K562 (cell line): ENCODE measurements at regions not wholly inside any gene's neighbourhood (a gene's known extent, or its start where the extent isn't known, plus 50 kb on each side); places are given as distances from the start of the nearest gene placed in this dataset.

Experiments
- ATAC-seq: fragments of 200-7000 bp; cut with Tn5 transposase; 3 replicates; pipeline ENCODE4 v1.9.1; 2020; ENCODE audit warnings: moderate library complexity
- BruUV-seq: library from RNA; stranded (reverse); fragments of 400-500 nt; replicated peaks from 2 replicates; lab custom pipeline; 2021; lab: Mats Ljungman, UMichigan
- CTCF ChIA-PET: fragments of 300-600 bp; formaldehyde crosslinking; extraction: SDS; loops from one replicate; lab custom pipeline; 2021; ENCODE audit warnings: low intra/inter-chr PET ratio; lab: Yijun Ruan, JAX
- POLR2A ChIA-PET: fragments of 300-600, 350-650 bp; sonication (Branson Sonifier 250); formaldehyde crosslinking; extraction: SDS; loops from one replicate; lab custom pipeline; 2021; ENCODE audit warnings: antibody characterized with exemption, inconsistent platforms; lab: Yijun Ruan, JAX
- DNase-seq, 4 experiments: peaks; one replicate each; pipeline versions ENCODE4 v3.0.0 to v3.0.0-alpha.2; 2011 to 2018; ENCODE audit warnings: low spot score in 3 of 4, mixed read lengths in 3 of 4; ENCODE audit errors: extremely low read depth in 1 of 4
- FAIRE-seq: peaks from 2 replicates; lab custom pipeline; 2011; peaks lifted over from hg19 to GRCh38; lab: Jason Lieb, UNC
- H2AFZ ChIP-seq: 2 replicates; pipeline ENCODE4 v1.6.0; 2011; ENCODE audit warnings: low read depth, low read length, control low read depth, inconsistent platforms
- H3K27ac ChIP-seq: fragments of 200-600 bp; 3 replicates; pipeline ENCODE4 v1.8.0; 2011; ENCODE audit warnings: low read depth, mild to moderate bottlenecking, control low read depth, inconsistent platforms, low read length, moderate library complexity, mixed read lengths; ENCODE audit errors: extremely low read depth
- H3K27me3 ChIP-seq, 2 experiments: fragments of 300-600 bp in 1 of 2; 2 replicates in 1 of 2; 3 replicates in 1 of 2; pipeline versions ENCODE4 v1.6.0 to v1.8.0; 2011; ENCODE audit warnings: inconsistent platforms in 2 of 2, low read length in 2 of 2, mild to moderate bottlenecking in 1 of 2, mixed read lengths in 1 of 2, moderate library complexity in 1 of 2; ENCODE audit not compliant: control insufficient read depth in 2 of 2, insufficient read depth in 2 of 2
- H3K36me3 ChIP-seq: fragments of 300-600 bp; 3 replicates; pipeline ENCODE4 v1.8.0; 2011; ENCODE audit warnings: mild to moderate bottlenecking, low read length, inconsistent platforms; ENCODE audit not compliant: control insufficient read depth, insufficient read depth
- H3K4me1 ChIP-seq, 2 experiments: fragments of 200-600 bp in 1 of 2; replicated peaks in 1 of 2; 2 replicates in 1 of 2; 3 replicates in 1 of 2; pipeline versions ENCODE4 v1.5.1 to v1.8.0; 2011; ENCODE audit warnings: inconsistent platforms in 2 of 2, low read length in 2 of 2, mild to moderate bottlenecking in 1 of 2, mixed read lengths in 1 of 2, moderate library complexity in 1 of 2; ENCODE audit not compliant: control insufficient read depth in 2 of 2, insufficient read depth in 2 of 2
- H3K4me2 ChIP-seq: 2 replicates; pipeline ENCODE4 v1.6.1; 2011; ENCODE audit warnings: low read length, control low read depth, inconsistent platforms, mixed read lengths; ENCODE audit not compliant: insufficient read depth
- H3K4me3 ChIP-seq: fragments of 200-600 bp; sonication (generic), shearing (Covaris generic); 2 replicates; pipeline ENCODE4 v1.5.1; 2016; ENCODE audit warnings: control low read depth, inconsistent platforms
- H3K79me2 ChIP-seq: fragments of 200-600 bp; 3 replicates; pipeline ENCODE4 v1.8.0; 2011; ENCODE audit warnings: low read length, inconsistent platforms; ENCODE audit not compliant: control insufficient read depth, insufficient read depth
- H3K9ac ChIP-seq, 2 experiments: 2 replicates each; pipeline versions ENCODE4 v1.6.0 to v1.6.1; 2011; ENCODE audit warnings: low read depth in 2 of 2, low read length in 2 of 2, control low read depth in 1 of 2, inconsistent platforms in 1 of 2, mild to moderate bottlenecking in 1 of 2, mixed read lengths in 1 of 2; ENCODE audit not compliant: insufficient read depth in 1 of 2
- H3K9me1 ChIP-seq: one replicate; pipeline ENCODE4 v1.6.0; 2011; ENCODE audit warnings: inconsistent platforms, mild to moderate bottlenecking, low read length, moderate library complexity; ENCODE audit not compliant: control insufficient read depth, insufficient read depth
- H3K9me3 ChIP-seq: replicated peaks from 2 replicates; pipeline ENCODE4 v1.5.1; 2011; ENCODE audit warnings: low read depth, low read length, inconsistent platforms; ENCODE audit not compliant: control insufficient read depth, insufficient read depth
- H4K20me1 ChIP-seq: replicated peaks from 2 replicates; pipeline ENCODE4 v1.6.1; 2011; ENCODE audit warnings: low read length, inconsistent platforms, mixed read lengths; ENCODE audit not compliant: control insufficient read depth, insufficient read depth
- E2F4 ChIP-seq: sonication (generic); formaldehyde crosslinking; IDR thresholded peaks from 2 replicates; pipeline ENCODE4 v1.8.0; 2022; ENCODE audit warnings: mild to moderate bottlenecking, low read depth, missing genetic modification reagents
- FOXP1 ChIP-seq: sonication (generic); formaldehyde crosslinking; IDR thresholded peaks from 2 replicates; pipeline ENCODE4 v1.8.0; 2022; ENCODE audit warnings: mild to moderate bottlenecking, missing genetic modification reagents
- HDAC2 ChIP-seq: fragments of 450-650 bp; IDR thresholded peaks from 2 replicates; pipeline ENCODE4 v1.6.1; 2016; ENCODE audit warnings: mild to moderate bottlenecking
- IRF1 ChIP-seq: sonication (generic); formaldehyde crosslinking; IDR thresholded peaks from 2 replicates; pipeline ENCODE4 v1.8.0; 2022; ENCODE audit warnings: missing genetic modification reagents, mild to moderate bottlenecking, borderline replicate concordance
- MAZ ChIP-seq, 2 experiments: fragments of 450-650 bp in 1 of 2; sonication (generic) in 1 of 2; formaldehyde crosslinking; IDR thresholded peaks in 1 of 2; conservative IDR thresholded peaks in 1 of 2; 2 replicates each; pipeline versions ENCODE4 v1.4.0 to v1.5.0; 2020; ENCODE audit warnings: mild to moderate bottlenecking in 1 of 2, missing genetic modification reagents in 1 of 2
- MBD1 ChIP-seq: fragments of 250-450 bp; sonication (Bioruptor Pico); IDR thresholded peaks from 2 replicates; pipeline ENCODE4 v1.8.0; 2022; ENCODE audit warnings: inconsistent platforms
- MED1 ChIP-seq: sonication (generic); formaldehyde crosslinking; IDR thresholded peaks from 2 replicates; pipeline ENCODE4 v1.8.1; 2023; ENCODE audit warnings: missing genetic modification reagents, borderline replicate concordance
- MLX ChIP-seq, 2 experiments: fragments of 450-650 bp in 1 of 2; sonication (generic) in 1 of 2; formaldehyde crosslinking; conservative IDR thresholded peaks; 2 replicates each; pipeline versions ENCODE4 v1.4.0 to v1.8.1; 2020 to 2022; ENCODE audit warnings: mild to moderate bottlenecking in 1 of 2, missing genetic modification reagents in 1 of 2
- MYBL2 ChIP-seq, 2 experiments: fragments of 450-650 bp in 1 of 2; sonication (generic) in 1 of 2; formaldehyde crosslinking in 1 of 2; IDR thresholded peaks; 2 replicates each; pipeline versions ENCODE4 v1.6.1 to v1.8.1; 2017 to 2022; ENCODE audit warnings: borderline replicate concordance in 1 of 2, inconsistent platforms in 1 of 2, low read depth in 1 of 2, mild to moderate bottlenecking in 1 of 2, missing genetic modification reagents in 1 of 2, moderate library complexity in 1 of 2
- NFXL1 ChIP-seq: fragments of 450-650 bp; formaldehyde crosslinking; IDR thresholded peaks from 2 replicates; pipeline ENCODE4 v1.4.0; 2021; ENCODE audit warnings: mild to moderate bottlenecking
- PCBP1 ChIP-seq: fragments of 200-400 bp; formaldehyde crosslinking; IDR thresholded peaks from 2 replicates; pipeline ENCODE4 v1.6.1; 2018; ENCODE audit warnings: mild to moderate bottlenecking, low read depth, low read length; ENCODE audit not compliant: poor library complexity, severe bottlenecking
- PKNOX1 ChIP-seq: fragments of 450-650 bp; IDR thresholded peaks from 2 replicates; pipeline ENCODE4 v1.6.1; 2016
- POLR2G ChIP-seq: fragments of 200-400 bp; formaldehyde crosslinking; IDR thresholded peaks from 2 replicates; pipeline ENCODE4 v1.6.1; 2017; ENCODE audit warnings: low read depth, mild to moderate bottlenecking, antibody characterized with exemption, low read length, moderate library complexity
- RCOR1 ChIP-seq, 2 experiments: IDR thresholded peaks; 2 replicates each; pipeline ENCODE4 v1.6.1; 2012; ENCODE audit warnings: low read depth in 2 of 2, low read length in 2 of 2, borderline replicate concordance in 1 of 2, improper control_type of control experiment in 1 of 2
- ZNF324 ChIP-seq: fragments of 250-450 bp; sonication (Bioruptor Pico); IDR thresholded peaks from 2 replicates; pipeline ENCODE4 v1.4.0; 2020; ENCODE audit warnings: mild to moderate bottlenecking
- ZNF589 ChIP-seq: fragments of 200-800 bp; sonication (Bioruptor generic); IDR thresholded peaks from 2 replicates; pipeline ENCODE4 v1.6.1; 2016; ENCODE audit warnings: low read depth, missing genetic modification characterization, missing compliant biosample characterization
- ZNF79 ChIP-seq: fragments of 250-450 bp; sonication (Bioruptor Pico); IDR thresholded peaks from 2 replicates; pipeline ENCODE4 v1.4.0; 2020; ENCODE audit warnings: low read depth, mild to moderate bottlenecking, moderate library complexity
- WGBS: fragments of 100-300 bp; shearing (Covaris generic); methylation state at CpG from one replicate; pipeline ENCODE4 v1.1.6; 2016; ENCODE audit warnings: low coverage, mixed read lengths; ENCODE audit not compliant: insufficient coverage; ENCODE audit errors: missing lambda C conversion rate; 5-methylcytosine and 5-hydroxymethylcytosine counted together
- in situ Hi-C: fragments of 300-500 bp; cut with MboI; formaldehyde crosslinking; loops from 4 replicates; pipeline ENCODE4 v1.15.0; 2018; ENCODE audit warnings: inconsistent platforms, mixed read lengths
- intact Hi-C: fragments of 100-400 bp; cut with micrococcal nuclease; formaldehyde crosslinking; loops from 2 replicates; pipeline ENCODE4 v1.14.2; 2022

- H3K9me1 ChIP-seq: no peaks in the 10 kb centered on the region
- no TSS peak for BruUV-seq
- H3K4me2 ChIP-seq: no peak overlapping the region
- in situ Hi-C loops: no loop called here
- peaks cover 10% of the 10 kb centered on the region for H4K20me1 ChIP-seq
- H3K9ac ChIP-seq: no peak overlapping the region
- no peak for DNase-seq
- intact Hi-C loops: no loop called here
- TF ChIP-seq E2F4 (CRISPR knock-in tag): no peak
- TF ChIP-seq PKNOX1: no peak
- TF ChIP-seq RCOR1 (IDR thresholded peaks at IDR 0.05; ENCODE audit: borderline replicate concordance in 1 of 2, low read depth in 2 of 2, low read length in 2 of 2): no peak
- no peak for TF ChIP-seq PCBP1
- no peak for TF ChIP-seq NFXL1 (CRISPR knock-in tag)
- no peak for TF ChIP-seq MLX (CRISPR knock-in tag; conservative IDR thresholded peaks at IDR 0.05)
- TF ChIP-seq ZNF589 (CRISPR knock-in tag): no peak
- TF ChIP-seq ZNF324 (CRISPR knock-in tag): no peak
- no peak for TF ChIP-seq ZNF79
- TF ChIP-seq MYBL2 (IDR thresholded peaks at IDR 0.05; ENCODE audit: low read depth): no peak
- no peak for TF ChIP-seq MYBL2 (CRISPR knock-in tag; IDR thresholded peaks at IDR 0.05; ENCODE audit: borderline replicate concordance)
- TF ChIP-seq FOXP1 (CRISPR knock-in tag): no peak
- TF ChIP-seq MED1 (CRISPR knock-in tag): no peak
- no peak for TF ChIP-seq MAZ (CRISPR knock-in tag; conservative IDR thresholded peaks at IDR 0.05 in 1 of 2, IDR thresholded peaks at IDR 0.05 in 1 of 2)
- no peak for TF ChIP-seq POLR2G
- TF ChIP-seq MBD1 (CRISPR knock-in tag): no peak
- no peak for TF ChIP-seq IRF1 (CRISPR knock-in tag)
- TF ChIP-seq HDAC2: no peak
- CTCF ChIA-PET: interaction anchor here (0.6 kb wide), 1 partner anchor 201 kb away, joined by 3 read pairs; no protein-coding TSS in a partner anchor
- no peaks in the 10 kb centered on the region for H3K79me2 ChIP-seq
- no peak overlapping the region for H3K4me3 ChIP-seq
- no peaks in the 10 kb centered on the region for H3K9me3 ChIP-seq
- no peak overlapping the region for H3K27ac ChIP-seq
- H2AFZ ChIP-seq: no peak overlapping the region
- WGBS: 2% methylated on average over 15 of the region's 15 CpGs
- H3K27me3 ChIP-seq: peaks cover 32 to 67% of the 10 kb centered on the region in 2 experiments; a peak in 3 of 5 replicates
- H3K36me3 ChIP-seq: no peaks in the 10 kb centered on the region
- FAIRE-seq: no peak
- H3K4me1 ChIP-seq: peaks cover 0 to 11% of the 10 kb centered on the region in 2 experiments; a peak in 1 of 5 replicates
- no peak for ATAC-seq
- POLR2A ChIA-PET: interaction anchor here (0.8 to 1.1 kb wide), 4 partner anchors 8 to 31 kb away, joined by 3 to 4 read pairs (median 3); no protein-coding TSS in a partner anchor
Observed at GRCh38 chr11:69894181-69894611, 75.0 kb upstream of the FGF3 start.
